ENCODE measurements at regions not wholly inside any gene's neighbourhood (a gene's known extent, or its start where the extent isn't known, plus 50 kb on each side); places are given as distances from the start of the nearest gene placed in this dataset.

- Histone ChIP-seq H3K27ac (no peak overlapping the region), H3K27me3 (replicated peaks) (no peaks in the 10 kb centered on the region), H3K36me3 (replicated peaks) (no peaks in the 10 kb centered on the region), H3K4me3 (ENCODE audit: low read depth, low read length) (no peak overlapping the region)
- in situ Hi-C loops (cut with HindIII; ENCODE audit: low pct_ligation_motif_present, low sequenced_read_pairs): no loop called here
- DNase-seq: peak; percentile 16
- no peak for TF ChIP-seq CTCF (IDR thresholded peaks at IDR 0.05; ENCODE audit: low read depth, low read length, missing control alignments)
Measured at GRCh38 chr3:144670571-144670970, 698.9 kb downstream of the DIPK2A start.

- in situ Hi-C loops (cut with HindIII; ENCODE audit: low pct_ligation_motif_present, low sequenced_read_pairs): no loop called here
- no peak overlapping the region for H3K27ac ChIP-seq
- peak; percentile 9 for DNase-seq
- H3K36me3 ChIP-seq (replicated peaks): no peaks in the 10 kb centered on the region
- H3K4me3 ChIP-seq (ENCODE audit: low read depth, low read length): no peak overlapping the region
- no peak for TF ChIP-seq CTCF (IDR thresholded peaks at IDR 0.05; ENCODE audit: low read depth, low read length, missing control alignments)
- H3K27me3 ChIP-seq (replicated peaks): no peaks in the 10 kb centered on the region
Measured at GRCh38 chr3:144677103-144677502, 705.5 kb downstream of the DIPK2A start.

DNA sequence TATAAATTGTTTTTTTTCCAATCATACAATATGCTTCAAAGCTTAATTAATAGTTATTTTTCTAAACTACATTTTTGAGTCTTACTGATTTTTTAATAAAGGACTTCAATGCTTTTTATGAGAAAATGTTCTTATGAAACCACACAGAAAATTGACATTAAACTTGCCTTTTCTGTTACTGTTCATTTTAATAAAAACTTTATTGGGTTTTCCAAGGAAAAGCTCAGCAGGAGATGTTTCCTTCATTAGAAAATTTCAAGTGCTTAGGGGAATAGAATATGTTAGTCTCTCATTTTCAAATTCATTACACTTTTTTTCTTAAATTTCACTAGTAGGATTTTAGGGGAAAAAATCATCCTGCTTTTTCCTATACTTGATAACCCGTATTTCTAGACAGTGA, 711.4 kb downstream of the DIPK2A start:
- Histone ChIP-seq H3K36me3 (replicated peaks) (no peaks in the 10 kb centered on the region), H3K4me3 (ENCODE audit: low read depth, low read length) (no peak overlapping the region), H3K27me3 (replicated peaks) (no peaks in the 10 kb centered on the region), H3K27ac (no peak overlapping the region)
- TF ChIP-seq CTCF (IDR thresholded peaks at IDR 0.05; ENCODE audit: low read depth, low read length, missing control alignments): no peak
- in situ Hi-C loops (cut with HindIII; ENCODE audit: low pct_ligation_motif_present, low sequenced_read_pairs): no loop called here
- no peak for DNase-seq

- no peak for DNase-seq
- no peaks in the 10 kb centered on the region for H3K36me3 ChIP-seq (replicated peaks)
- H3K27me3 ChIP-seq (replicated peaks): no peaks in the 10 kb centered on the region
- H3K4me3 ChIP-seq (ENCODE audit: low read depth, low read length): no peak overlapping the region
- in situ Hi-C loops (cut with HindIII; ENCODE audit: low pct_ligation_motif_present, low sequenced_read_pairs): no loop called here
- H3K27ac ChIP-seq: no peak overlapping the region
- TF ChIP-seq CTCF (IDR thresholded peaks at IDR 0.05; ENCODE audit: low read depth, low read length, missing control alignments): peak; percentile 9
Measured at GRCh38 chr3:144687862-144688261, 716.2 kb downstream of the DIPK2A start.

- no peak for TF ChIP-seq CTCF (IDR thresholded peaks at IDR 0.05; ENCODE audit: low read depth, low read length, missing control alignments)
- in situ Hi-C loops (cut with HindIII; ENCODE audit: low pct_ligation_motif_present, low sequenced_read_pairs): no loop called here
- no peaks in the 10 kb centered on the region for H3K27me3 ChIP-seq (replicated peaks)
- no peaks in the 10 kb centered on the region for H3K36me3 ChIP-seq (replicated peaks)
- DNase-seq: no peak
- no peak overlapping the region for H3K27ac ChIP-seq
- H3K4me3 ChIP-seq (ENCODE audit: low read depth, low read length): no peak overlapping the region
Measured at GRCh38 chr3:144692488-144692887, 720.9 kb downstream of the DIPK2A start.

DNA sequence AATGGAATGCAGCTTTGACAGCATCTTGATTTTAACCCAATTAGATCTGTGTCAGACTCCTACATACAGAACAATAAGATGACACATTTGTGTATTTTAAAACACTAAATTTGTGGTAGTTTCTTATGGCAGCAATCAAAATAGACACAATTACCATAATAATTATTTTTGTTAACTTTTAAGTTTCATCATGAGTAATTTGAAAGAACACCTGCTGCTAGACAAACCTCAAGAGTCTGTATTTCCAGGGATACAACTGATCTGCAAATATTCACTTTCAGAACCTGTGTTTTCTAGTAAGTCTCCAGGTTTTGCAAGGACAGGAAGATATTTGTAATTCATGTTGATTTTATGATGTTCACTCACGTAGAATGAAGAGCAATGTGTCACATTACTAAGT, 736.8 kb downstream of the DIPK2A start:
- Histone ChIP-seq H3K27me3 (replicated peaks) (no peaks in the 10 kb centered on the region), H3K4me3 (ENCODE audit: low read depth, low read length) (no peak overlapping the region), H3K36me3 (replicated peaks) (no peaks in the 10 kb centered on the region), H3K27ac (no peak overlapping the region)
- no peak for TF ChIP-seq CTCF (IDR thresholded peaks at IDR 0.05; ENCODE audit: low read depth, low read length, missing control alignments)
- in situ Hi-C loops (cut with HindIII; ENCODE audit: low pct_ligation_motif_present, low sequenced_read_pairs): no loop called here
- no peak for DNase-seq
